A673 (cell line): ENCODE measurements at regions not wholly inside any gene's neighbourhood (a gene's known extent, or its start where the extent isn't known, plus 50 kb on each side); places are given as distances from the start of the nearest gene placed in this dataset.

Experiments
- EZH2 ChIP-seq: fragments of 200-600 bp; sonication (generic); IDR thresholded peaks from 2 replicates; pipeline ENCODE4 v1.6.1; 2017; ENCODE audit warnings: borderline replicate concordance, low read depth, mild to moderate bottlenecking, mixed read lengths, antibody characterized with exemption, low read length; ENCODE audit not compliant: poor library complexity, severe bottlenecking
- TF ChIP-seq, protein P1 (sequence below): fragments of 300-800, 200-600 bp; sonication (generic); conservative IDR thresholded peaks from 2 replicates; pipeline ENCODE4 v1.5.1; 2017; ENCODE audit warnings: low read depth, mild to moderate bottlenecking, antibody characterized with exemption, low read length, moderate library complexity, mixed read lengths

DNA sequence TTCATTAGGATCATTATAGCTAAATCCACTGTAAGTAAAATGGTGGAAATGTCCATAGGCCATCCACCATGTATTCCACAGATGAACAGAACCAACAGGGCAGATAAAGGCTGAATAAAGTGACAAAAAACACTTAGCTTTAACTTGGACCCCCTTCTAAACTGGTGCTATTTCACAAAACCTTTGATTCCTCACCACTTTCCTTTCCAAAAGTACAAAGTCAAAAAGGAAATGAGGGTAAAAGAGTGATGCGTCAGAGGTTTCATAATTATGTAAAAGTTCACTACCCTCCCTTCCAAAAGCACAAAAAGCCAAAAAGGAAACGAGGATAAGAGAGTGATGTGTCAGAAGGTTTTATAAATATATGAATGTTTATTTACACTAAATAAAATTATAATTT lies 172.2 kb downstream of the TBX15 start:
- TF ChIP-seq, protein P1, sequence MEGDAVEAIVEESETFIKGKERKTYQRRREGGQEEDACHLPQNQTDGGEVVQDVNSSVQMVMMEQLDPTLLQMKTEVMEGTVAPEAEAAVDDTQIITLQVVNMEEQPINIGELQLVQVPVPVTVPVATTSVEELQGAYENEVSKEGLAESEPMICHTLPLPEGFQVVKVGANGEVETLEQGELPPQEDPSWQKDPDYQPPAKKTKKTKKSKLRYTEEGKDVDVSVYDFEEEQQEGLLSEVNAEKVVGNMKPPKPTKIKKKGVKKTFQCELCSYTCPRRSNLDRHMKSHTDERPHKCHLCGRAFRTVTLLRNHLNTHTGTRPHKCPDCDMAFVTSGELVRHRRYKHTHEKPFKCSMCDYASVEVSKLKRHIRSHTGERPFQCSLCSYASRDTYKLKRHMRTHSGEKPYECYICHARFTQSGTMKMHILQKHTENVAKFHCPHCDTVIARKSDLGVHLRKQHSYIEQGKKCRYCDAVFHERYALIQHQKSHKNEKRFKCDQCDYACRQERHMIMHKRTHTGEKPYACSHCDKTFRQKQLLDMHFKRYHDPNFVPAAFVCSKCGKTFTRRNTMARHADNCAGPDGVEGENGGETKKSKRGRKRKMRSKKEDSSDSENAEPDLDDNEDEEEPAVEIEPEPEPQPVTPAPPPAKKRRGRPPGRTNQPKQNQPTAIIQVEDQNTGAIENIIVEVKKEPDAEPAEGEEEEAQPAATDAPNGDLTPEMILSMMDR, result no peak
- TF ChIP-seq EZH2, result no peak
